ENCODE measurements at regions not wholly inside any gene's neighbourhood (a gene's known extent, or its start where the extent isn't known, plus 50 kb on each side); places are given as distances from the start of the nearest gene placed in this dataset.

DNA sequence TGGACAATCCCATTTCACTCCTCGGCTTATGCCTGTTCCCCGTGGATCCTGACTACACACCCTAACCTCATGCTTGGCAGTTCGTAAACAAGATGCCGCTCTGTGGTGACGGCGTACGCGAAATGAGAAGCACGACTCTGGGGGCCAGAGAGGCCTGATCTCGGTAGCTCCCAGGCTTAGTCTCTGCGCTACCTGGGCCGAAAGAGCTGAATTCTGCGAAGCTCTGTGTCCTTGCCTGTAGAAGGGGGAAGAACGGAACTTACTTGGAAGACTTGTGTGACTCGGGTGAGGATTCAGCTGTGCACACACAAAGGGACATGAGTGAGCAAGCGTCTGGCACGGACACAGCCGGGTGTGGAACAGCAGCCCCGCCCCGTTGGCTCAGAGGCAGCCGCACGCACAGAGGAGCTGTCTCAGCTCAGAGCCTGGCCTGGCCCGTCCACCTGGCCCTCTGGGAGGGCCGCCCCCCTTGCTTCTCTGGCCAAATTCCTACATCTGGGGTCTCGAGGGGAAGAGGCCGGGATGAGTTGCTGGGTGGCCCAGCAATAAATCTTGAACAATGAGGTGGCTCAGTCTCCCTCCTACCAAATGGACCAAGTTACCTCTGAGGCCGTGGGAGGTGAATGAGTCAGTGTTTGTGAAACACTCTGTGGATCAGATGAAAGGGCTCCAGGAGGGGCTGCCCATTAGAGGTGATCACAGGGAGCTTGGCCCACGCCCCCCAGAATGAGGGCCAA lies 83.8 kb downstream of the PDGFA start:
- Histone ChIP-seq H3K36me3 (no peaks in the 10 kb centered on the region), H4K20me1 (no peaks in the 10 kb centered on the region), H3K4me3 (no peak overlapping the region), H3K4me1 (peaks cover 10% of the 10 kb centered on the region; the same call in 1 of the 2 replicates), H3K9me3 (no peaks in the 10 kb centered on the region), H3K9ac (no peak overlapping the region), H3K4me2 (no peak overlapping the region), H3K27ac (no peak overlapping the region), H3K27me3 (no peaks in the 10 kb centered on the region)
- no peak for TF ChIP-seq Cebpa-rat (IDR thresholded peaks at IDR 0.05)

GRCh38 chr7:436367-437128 lies 83.1 kb downstream of the PDGFA start:
- Histone ChIP-seq H3K4me1 (peaks cover 10% of the 10 kb centered on the region; the same call in 1 of the 2 replicates), H3K4me2 (no peak overlapping the region), H3K27me3 (no peaks in the 10 kb centered on the region), H3K36me3 (no peaks in the 10 kb centered on the region), H3K27ac (no peak overlapping the region), H4K20me1 (no peaks in the 10 kb centered on the region), H3K9ac (no peak overlapping the region), H3K4me3 (no peak overlapping the region), H3K9me3 (no peaks in the 10 kb centered on the region)
- no peak for TF ChIP-seq Cebpa-rat (IDR thresholded peaks at IDR 0.05)

DNA sequence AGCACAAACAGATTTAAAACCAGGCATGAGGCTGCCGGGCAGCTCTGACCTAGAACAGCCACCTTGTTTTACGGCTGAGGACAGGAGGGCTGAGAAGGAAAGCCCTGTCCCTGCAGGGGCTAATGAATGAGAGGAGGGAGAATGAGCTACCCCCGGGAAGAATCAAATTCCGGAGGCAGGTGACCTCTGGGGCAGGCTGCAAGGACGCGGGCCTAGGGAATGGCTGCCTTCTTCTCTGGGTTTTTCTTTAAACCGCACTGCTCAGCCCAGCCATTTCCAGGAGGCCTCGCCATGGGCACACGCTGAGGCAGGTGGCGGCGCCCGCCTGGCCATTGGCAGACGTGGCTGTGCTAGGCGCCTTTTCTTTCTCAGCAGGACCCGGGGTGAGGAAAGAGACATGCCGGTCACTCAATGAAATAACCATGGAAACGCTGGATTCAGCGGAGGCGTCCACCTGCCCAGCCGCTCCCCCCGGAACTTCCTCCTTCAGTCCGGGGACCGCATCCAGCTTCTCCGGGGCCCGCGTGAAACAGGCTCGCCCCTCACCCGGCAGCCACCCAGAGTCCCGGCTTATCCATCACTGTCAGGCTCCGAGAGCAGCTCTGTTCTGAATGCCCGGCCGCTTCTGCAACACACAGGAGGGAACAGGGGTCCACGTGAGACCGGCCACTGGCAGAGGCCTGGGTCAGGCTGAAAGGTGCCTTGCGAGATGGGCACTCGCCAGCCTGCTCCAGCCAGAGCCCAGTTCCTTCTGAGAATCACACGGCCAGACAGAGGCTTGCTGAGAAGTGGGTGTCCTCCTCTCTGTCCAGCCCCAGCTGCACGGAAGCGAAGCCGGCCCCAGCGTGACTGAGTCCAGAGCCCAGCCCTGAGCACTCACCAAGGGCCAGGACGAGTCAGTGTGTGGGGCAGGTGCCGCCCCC lies 82.1 kb downstream of the PDGFA start:
- Histone ChIP-seq H3K4me1 (peaks cover 10% of the 10 kb centered on the region; the same call in 1 of the 2 replicates), H3K4me2 (no peak overlapping the region), H3K27ac (no peak overlapping the region), H3K9ac (no peak overlapping the region), H3K27me3 (no peaks in the 10 kb centered on the region), H4K20me1 (no peaks in the 10 kb centered on the region), H3K36me3 (no peaks in the 10 kb centered on the region), H3K4me3 (no peak overlapping the region), H3K9me3 (no peaks in the 10 kb centered on the region; the same call in 1 of the 2 replicates)
- TF ChIP-seq Cebpa-rat (IDR thresholded peaks at IDR 0.05): no peak

GRCh38 chr7:438361-438760 lies 81.3 kb downstream of the PDGFA start:
- Histone ChIP-seq H4K20me1 (no peaks in the 10 kb centered on the region), H3K4me1 (peaks cover 10% of the 10 kb centered on the region; the same call in 1 of the 2 replicates), H3K4me3 (no peak overlapping the region), H3K9ac (no peak overlapping the region), H3K27me3 (no peaks in the 10 kb centered on the region), H3K27ac (no peak overlapping the region), H3K36me3 (no peaks in the 10 kb centered on the region), H3K9me3 (no peaks in the 10 kb centered on the region; the same call in 1 of the 2 replicates), H3K4me2 (no peak overlapping the region)
- TF ChIP-seq Cebpa-rat (IDR thresholded peaks at IDR 0.05): no peak

DNA sequence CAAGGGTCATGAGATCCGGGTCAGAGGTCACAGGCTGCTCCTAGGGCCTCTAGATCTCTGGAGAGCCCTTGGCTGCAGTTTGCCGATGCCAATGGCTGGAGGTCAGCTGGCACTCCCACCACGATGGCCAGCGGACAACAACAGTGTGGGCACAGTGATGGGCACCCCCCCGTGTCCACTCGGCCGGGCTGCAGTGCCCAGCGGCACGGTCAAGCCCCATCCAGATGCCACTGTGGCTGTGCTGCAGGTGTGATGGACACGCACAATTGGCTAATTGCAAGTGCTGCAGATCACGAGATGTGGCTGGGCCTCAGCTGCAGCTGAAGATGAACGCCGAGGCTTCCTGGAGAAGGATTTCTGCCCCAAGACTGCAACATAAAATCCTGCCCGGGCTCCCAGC lies 80.7 kb downstream of the PDGFA start:
- no peaks in the 10 kb centered on the region for H3K27me3 ChIP-seq
- H3K4me3 ChIP-seq: no peak overlapping the region
- H3K36me3 ChIP-seq: no peaks in the 10 kb centered on the region
- no peak overlapping the region for H3K9ac ChIP-seq
- no peak overlapping the region for H3K4me2 ChIP-seq
- no peak for TF ChIP-seq Cebpa-rat (IDR thresholded peaks at IDR 0.05)
- H4K20me1 ChIP-seq: no peaks in the 10 kb centered on the region
- peaks cover 10% of the 10 kb centered on the region; the same call in 1 of the 2 replicates for H3K4me1 ChIP-seq
- no peak overlapping the region for H3K27ac ChIP-seq
- H3K9me3 ChIP-seq: no peaks in the 10 kb centered on the region; the same call in 1 of the 2 replicates

DNA sequence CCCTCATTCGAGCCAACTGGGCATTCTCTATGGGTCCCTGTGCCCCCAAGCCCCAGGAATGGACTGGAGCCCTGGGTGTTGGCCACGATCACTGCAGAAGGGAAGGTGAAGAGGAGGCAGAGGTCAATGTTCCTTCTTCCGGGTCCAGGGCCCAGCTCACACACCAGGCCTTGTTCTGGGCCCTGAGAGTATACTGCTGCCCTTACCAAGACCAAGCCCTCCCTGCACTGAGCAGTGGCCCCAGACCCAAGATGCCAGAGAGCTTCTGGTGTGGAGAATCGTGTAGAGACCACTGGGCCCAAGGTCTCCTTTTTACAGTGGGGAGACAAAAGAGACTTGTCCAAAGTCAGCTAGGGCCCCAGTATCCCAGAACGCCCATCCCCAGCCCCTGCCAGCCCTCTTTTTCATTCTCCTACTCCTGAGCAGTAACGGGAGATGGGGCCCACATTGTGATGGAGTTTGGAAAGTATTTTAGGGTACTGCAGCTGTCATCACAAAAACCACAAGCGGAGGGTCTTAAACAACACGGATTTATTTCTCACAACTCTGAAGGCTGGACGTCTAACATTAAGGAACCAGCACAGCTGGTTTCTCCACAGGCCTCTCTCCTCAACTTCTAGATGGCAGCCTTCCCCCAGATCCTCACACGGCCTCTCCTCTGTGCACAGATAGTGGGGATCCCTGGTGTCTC lies 79.4 kb downstream of the PDGFA start:
- Histone ChIP-seq H3K4me1 (peaks cover 10% of the 10 kb centered on the region; the same call in 1 of the 2 replicates), H3K9ac (no peak overlapping the region), H3K4me3 (no peak overlapping the region), H3K27me3 (no peaks in the 10 kb centered on the region), H3K9me3 (no peaks in the 10 kb centered on the region; the same call in 1 of the 2 replicates), H3K36me3 (no peaks in the 10 kb centered on the region), H3K4me2 (no peak overlapping the region), H3K27ac (0 out of 2 replicates have a peak overlapping the region, but pooled peaks have one; percentile 4), H4K20me1 (no peaks in the 10 kb centered on the region)
- TF ChIP-seq Cebpa-rat (IDR thresholded peaks at IDR 0.05): no peak

DNA sequence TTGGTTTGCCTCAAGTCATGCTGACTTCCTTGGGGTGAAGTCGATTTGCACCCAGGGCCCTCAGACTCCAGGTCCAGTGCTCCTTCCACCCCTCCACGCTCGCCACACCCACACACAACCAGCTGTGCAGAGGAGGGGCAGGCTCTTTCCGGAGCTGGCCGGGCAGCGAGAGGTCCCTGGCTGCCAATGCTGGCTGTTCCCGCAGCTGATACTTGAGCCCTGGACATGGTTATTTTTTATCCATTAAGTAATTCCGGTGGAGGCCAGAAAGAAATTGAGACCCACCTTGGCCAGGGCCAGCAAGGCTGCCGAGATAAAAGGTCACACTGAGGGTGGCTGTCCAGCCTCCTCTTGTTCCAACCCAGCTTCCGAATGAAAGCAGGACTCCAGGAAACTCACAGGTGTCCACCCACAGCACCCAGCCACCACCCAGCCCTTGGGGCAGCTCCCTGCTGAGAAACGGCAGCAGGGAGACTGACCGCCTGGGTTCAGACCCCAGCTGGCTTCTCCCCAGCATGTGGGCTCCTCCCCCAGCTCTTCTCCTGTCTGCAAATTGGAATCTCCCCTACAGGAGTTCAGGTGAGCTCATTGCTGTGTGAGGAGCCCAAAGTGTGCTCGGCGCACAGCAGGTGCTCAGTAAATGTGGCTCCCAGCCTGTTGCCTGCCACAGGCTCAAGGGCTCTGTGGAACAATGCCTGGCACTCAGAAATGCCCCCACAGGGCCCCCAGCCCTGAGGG lies 77.8 kb downstream of the PDGFA start:
- Histone ChIP-seq H3K9ac (no peak overlapping the region), H3K27ac (no peak overlapping the region), H3K4me1 (peaks cover 10% of the 10 kb centered on the region; the same call in 1 of the 2 replicates), H3K4me3 (no peak overlapping the region), H4K20me1 (no peaks in the 10 kb centered on the region), H3K9me3 (no peaks in the 10 kb centered on the region; the same call in 1 of the 2 replicates), H3K36me3 (no peaks in the 10 kb centered on the region), H3K27me3 (no peaks in the 10 kb centered on the region), H3K4me2 (no peak overlapping the region)
- TF ChIP-seq Cebpa-rat (IDR thresholded peaks at IDR 0.05): no peak

DNA sequence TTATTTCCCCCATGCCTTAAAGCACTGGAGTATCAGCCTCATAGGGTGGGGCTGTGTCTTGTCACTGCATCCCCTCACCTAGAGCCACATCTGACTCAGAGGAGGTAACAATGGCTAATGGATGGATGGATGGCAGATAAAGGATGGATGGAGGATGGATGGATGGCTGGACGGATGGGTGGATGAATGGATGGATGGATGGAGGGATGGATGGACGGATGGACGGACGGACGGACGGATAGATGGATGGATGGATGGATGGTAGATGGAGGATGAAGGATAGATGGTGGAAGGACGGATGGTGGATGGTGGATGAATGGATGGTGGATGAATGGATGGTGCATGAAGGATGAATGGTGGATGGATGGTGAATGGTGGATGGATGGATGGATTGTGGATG lies 77.2 kb downstream of the PDGFA start:
- no peak overlapping the region for H3K27ac ChIP-seq
- peaks cover 10% of the 10 kb centered on the region; the same call in 1 of the 2 replicates for H3K4me1 ChIP-seq
- H3K27me3 ChIP-seq: no peaks in the 10 kb centered on the region
- no peaks in the 10 kb centered on the region for H4K20me1 ChIP-seq
- no peaks in the 10 kb centered on the region; the same call in 1 of the 2 replicates for H3K9me3 ChIP-seq
- no peak for TF ChIP-seq Cebpa-rat (IDR thresholded peaks at IDR 0.05)
- no peak overlapping the region for H3K4me2 ChIP-seq
- H3K4me3 ChIP-seq: no peak overlapping the region
- H3K9ac ChIP-seq: no peak overlapping the region
- H3K36me3 ChIP-seq: no peaks in the 10 kb centered on the region
